Colonic mucosa (tissue), 4 donors: ENCODE measurements at regions not wholly inside any gene's neighbourhood (a gene's known extent, or its start where the extent isn't known, plus 50 kb on each side); places are given as distances from the start of the nearest gene placed in this dataset.

Experiments
- DNase-seq: peaks from one replicate; pipeline ENCODE4 v3.0.0-alpha.2; 2020
- H3K27ac ChIP-seq: fragments of 200-600 bp; one replicate; pipeline ENCODE4 v1.8.0; 2021
- H3K27me3 ChIP-seq: fragments of 200-600 bp; one replicate; pipeline ENCODE4 v1.8.0; 2021
- H3K36me3 ChIP-seq: fragments of 200-600 bp; one replicate; pipeline ENCODE4 v1.8.0; 2021
- H3K4me1 ChIP-seq: fragments of 200-600 bp; one replicate; pipeline ENCODE4 v1.8.0; 2021; ENCODE audit warnings: mild to moderate bottlenecking
- H3K4me3 ChIP-seq: fragments of 200-600 bp; one replicate; pipeline ENCODE4 v1.8.0; 2021
- H3K9ac ChIP-seq, 2 donors: one replicate each; pipeline ENCODE4 v1.7.0; 2013; ENCODE audit warnings: control low read depth in 2 of 2, low read depth in 2 of 2, low read length in 2 of 2
- H3K9me3 ChIP-seq: fragments of 200-600 bp; one replicate; pipeline ENCODE4 v1.8.0; 2021
- CTCF ChIP-seq: fragments of 200-600 bp; IDR thresholded peaks from one replicate; pipeline ENCODE4 v1.8.0; 2022; ENCODE audit warnings: antibody characterized with exemption, mild to moderate bottlenecking
- intact Hi-C: fragments of 100-400 bp; cut with DNase I; formaldehyde crosslinking; loops from one replicate; pipeline ENCODE4 v1.14.1; 2022
- donor health status: healthy.
- donor health status: DM: no; HTN: no; CAD: no.
- donor health status: DM: no; HTN: no; CAD: no.

DNA sequence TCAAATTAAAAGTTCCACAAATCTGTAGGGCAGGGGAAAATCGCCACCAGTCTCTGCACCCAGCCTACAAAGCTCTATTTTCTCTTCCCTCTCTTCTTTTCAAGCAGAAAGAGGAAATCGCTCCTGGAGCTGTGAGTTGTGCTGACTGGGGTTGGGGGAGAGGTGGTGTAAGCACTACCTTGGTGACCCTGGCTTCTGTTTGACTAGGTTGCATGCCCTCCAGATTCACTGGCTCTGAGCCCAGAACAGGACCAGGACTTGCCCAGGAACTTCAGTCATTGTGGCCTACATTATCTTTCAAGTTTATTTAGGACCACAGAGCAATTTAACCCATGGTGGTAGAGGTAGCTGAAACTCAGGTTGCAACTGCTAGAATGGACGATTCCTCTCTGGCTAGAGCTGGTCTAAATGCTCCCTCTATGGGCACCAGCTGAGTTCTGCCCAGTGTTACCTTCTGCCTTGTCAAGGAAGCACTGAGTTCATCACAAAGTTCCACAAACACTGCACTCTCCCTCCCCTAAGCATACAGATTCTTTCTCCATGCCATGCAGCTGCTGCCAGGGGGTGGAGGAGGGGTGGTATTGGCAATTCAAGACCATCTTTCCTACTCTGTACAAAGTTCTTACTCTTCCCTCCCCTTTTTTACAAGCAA, 122.0 kb upstream of the BMP5 start:
- no peak overlapping the region for H3K9ac ChIP-seq
- intact Hi-C loops = no loop called here
- no peak for DNase-seq

GRCh38 chr6:55994531-55994930, 119.1 kb upstream of the BMP5 start:
- H3K9ac ChIP-seq = no peak overlapping the region
- no peak for DNase-seq
- no peaks in the 10 kb centered on the region for H3K4me1 ChIP-seq
- no peak overlapping the region for H3K27ac ChIP-seq
- TF ChIP-seq CTCF = no peak
- H3K36me3 ChIP-seq = no peaks in the 10 kb centered on the region
- intact Hi-C loops = no loop called here
- H3K4me3 ChIP-seq = no peak overlapping the region
- no peaks in the 10 kb centered on the region for H3K9me3 ChIP-seq
- H3K27me3 ChIP-seq = no peaks in the 10 kb centered on the region

More for the DNA sequence above, 122.0 kb upstream of the BMP5 start:
- no peak for TF ChIP-seq CTCF
- no peaks in the 10 kb centered on the region for H3K9me3 ChIP-seq
- H3K27ac ChIP-seq = no peak overlapping the region
- H3K4me3 ChIP-seq = no peak overlapping the region
- H3K4me1 ChIP-seq = no peaks in the 10 kb centered on the region
- H3K27me3 ChIP-seq = no peaks in the 10 kb centered on the region
- no peaks in the 10 kb centered on the region for H3K36me3 ChIP-seq

DNA sequence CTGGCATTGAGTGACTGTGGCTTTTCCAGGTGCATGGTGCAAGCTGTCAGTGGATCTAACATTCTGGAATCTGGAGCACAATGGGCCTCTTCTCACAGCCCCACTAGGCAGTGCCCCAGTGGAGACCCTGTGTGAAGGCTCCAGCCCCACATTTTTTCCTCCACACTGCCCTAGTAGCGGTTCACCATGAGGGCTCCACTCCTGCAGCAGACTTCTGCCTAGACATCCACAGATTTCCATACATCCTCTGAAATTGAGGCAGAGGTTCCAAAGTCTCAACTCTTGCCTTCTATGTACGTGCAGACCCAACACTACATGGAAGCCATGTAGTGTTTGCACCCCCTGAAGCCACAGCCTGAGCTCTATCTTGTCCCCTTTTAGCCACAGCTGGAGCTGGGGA, 118.0 kb upstream of the BMP5 start:
- no peak overlapping the region for H3K9ac ChIP-seq
- H3K4me3 ChIP-seq = no peak overlapping the region
- H3K36me3 ChIP-seq = no peaks in the 10 kb centered on the region
- intact Hi-C loops = no loop called here
- H3K9me3 ChIP-seq = no peaks in the 10 kb centered on the region
- no peak overlapping the region for H3K27ac ChIP-seq
- TF ChIP-seq CTCF = no peak
- H3K27me3 ChIP-seq = no peaks in the 10 kb centered on the region
- H3K4me1 ChIP-seq = no peaks in the 10 kb centered on the region
- no peak for DNase-seq

DNA sequence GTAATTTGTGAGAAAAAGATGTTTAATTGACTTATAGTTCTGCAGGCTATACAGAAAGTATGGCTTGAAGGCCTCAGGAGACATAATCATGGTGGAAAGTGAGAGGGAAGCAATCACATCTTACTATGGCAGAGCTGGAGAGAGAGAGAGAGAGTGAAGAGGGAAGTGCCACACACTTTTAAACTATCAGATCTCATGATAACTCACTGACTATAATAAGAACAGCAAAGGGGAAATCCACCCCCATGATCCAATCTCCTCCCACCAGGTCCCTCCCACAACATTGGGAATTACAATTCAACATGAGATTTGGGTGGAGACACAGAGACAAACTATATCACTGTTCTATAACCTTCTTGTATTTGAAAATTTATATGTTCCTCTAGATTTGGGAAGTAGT, 117.2 kb upstream of the BMP5 start:
- Histone ChIP-seq H3K9me3 (no peaks in the 10 kb centered on the region), H3K36me3 (no peaks in the 10 kb centered on the region), H3K9ac (no peak overlapping the region), H3K4me3 (no peak overlapping the region), H3K27ac (no peak overlapping the region), H3K4me1 (no peaks in the 10 kb centered on the region), H3K27me3 (no peaks in the 10 kb centered on the region)
- DNase-seq = no peak
- intact Hi-C loops = no loop called here
- TF ChIP-seq CTCF = no peak

- no peaks in the 10 kb centered on the region for H3K36me3 ChIP-seq
- TF ChIP-seq CTCF = no peak
- DNase-seq = no peak
- intact Hi-C loops = no loop called here
- no peak overlapping the region for H3K27ac ChIP-seq
- no peaks in the 10 kb centered on the region for H3K27me3 ChIP-seq
- no peaks in the 10 kb centered on the region for H3K4me1 ChIP-seq
- no peaks in the 10 kb centered on the region for H3K9me3 ChIP-seq
- no peak overlapping the region for H3K4me3 ChIP-seq
- H3K9ac ChIP-seq = no peak overlapping the region
These were observed 109.9 kb upstream of the BMP5 start for GRCh38 chr6:55985309-55985708.
